Endometrial microvascular endothelial cells (primary cell): ENCODE measurements at regions not wholly inside any gene's neighbourhood (a gene's known extent, or its start where the extent isn't known, plus 50 kb on each side); places are given as distances from the start of the nearest gene placed in this dataset.
"Not testable (repeated sequence)": the region's sequence is repeated elsewhere in the genome, so short reads cannot be mapped to it uniquely, and the experiment has no call there.

Experiments
- in situ Hi-C: cut with HindIII; loops from 2 replicates; pipeline ENCODE4 v1.10.0; 2017; ENCODE audit warnings: low sequenced_read_pairs, low pct_unique_long_range_greater_than_20kb; ENCODE audit errors: inconsistent ontology term

GRCh38 chr4:19615086-19615689, 636.5 kb upstream of the SLIT2 start:
- in situ Hi-C loops = no loop called here

- in situ Hi-C loops = no loop called here
Observed at GRCh38 chr4:19614171-19614570, 637.5 kb upstream of the SLIT2 start.

GRCh38 chr4:19596342-19596741, 655.4 kb upstream of the SLIT2 start:
- in situ Hi-C loops = no loop called here

- in situ Hi-C loops = no loop called here
Observed at GRCh38 chr4:19592391-19592790, 659.3 kb upstream of the SLIT2 start.

- in situ Hi-C loops = no loop called here
Observed at GRCh38 chr4:19583827-19584569, 667.7 kb upstream of the SLIT2 start.

GRCh38 chr4:19580095-19580494, 671.6 kb upstream of the SLIT2 start:
- in situ Hi-C loops = no loop called here

GRCh38 chr4:19579608-19580007, 672.1 kb upstream of the SLIT2 start:
- in situ Hi-C loops = no loop called here

- in situ Hi-C loops = no loop called here
Observed at GRCh38 chr4:19577097-19577496, 674.6 kb upstream of the SLIT2 start.

GRCh38 chr4:19575924-19576323, 675.8 kb upstream of the SLIT2 start:
- in situ Hi-C loops = no loop called here

GRCh38 chr4:19566041-19566440, 685.7 kb upstream of the SLIT2 start:
- in situ Hi-C loops = no loop called here

- in situ Hi-C loops = no loop called here
Observed at GRCh38 chr4:19562456-19562855, 689.2 kb upstream of the SLIT2 start.

GRCh38 chr4:19557161-19557560, 694.5 kb upstream of the SLIT2 start:
- in situ Hi-C loops = no loop called here

GRCh38 chr4:19556276-19556675, 695.4 kb upstream of the SLIT2 start:
- in situ Hi-C loops = not testable (repeated sequence)

- in situ Hi-C loops = no loop called here
Observed at GRCh38 chr4:19547463-19547862, 704.2 kb upstream of the SLIT2 start.

- in situ Hi-C loops = no loop called here
Observed at GRCh38 chr4:19544446-19545125, 707.1 kb upstream of the SLIT2 start.

GRCh38 chr4:19540859-19541540, 710.7 kb upstream of the SLIT2 start:
- in situ Hi-C loops = no loop called here

- in situ Hi-C loops = no loop called here
Observed at GRCh38 chr4:19539201-19539600, 712.5 kb upstream of the SLIT2 start.

GRCh38 chr4:19534159-19534558, 717.5 kb upstream of the SLIT2 start:
- in situ Hi-C loops = no loop called here

- in situ Hi-C loops = no loop called here
Observed at GRCh38 chr4:19531906-19532848, 719.5 kb upstream of the SLIT2 start.
